RWPE1 (cell line): ENCODE measurements at regions not wholly inside any gene's neighbourhood (a gene's known extent, or its start where the extent isn't known, plus 50 kb on each side); places are given as distances from the start of the nearest gene placed in this dataset.

Source experiments
- CTCF ChIA-PET: fragments of 350-600 bp; sonication (Branson Sonifier 250); formaldehyde crosslinking; extraction: SDS; loops from one replicate; lab custom pipeline; 2021; lab: Yijun Ruan, JAX
- POLR2A ChIA-PET: fragments of 400-600 bp; formaldehyde crosslinking; extraction: SDS; loops from one replicate; lab custom pipeline; 2020; ENCODE audit warnings: antibody characterized with exemption; ENCODE audit not compliant: low non-redundant PET; lab: Yijun Ruan, JAX
- DNase-seq: peaks from one replicate; pipeline ENCODE4 v3.0.0; 2012; ENCODE audit warnings: low spot score
- H3K27ac ChIP-seq: fragments of 450-650 bp; 2 replicates; pipeline ENCODE4 v1.5.1; 2017
- CTCF ChIP-seq: fragments of 450-650 bp; conservative IDR thresholded peaks from 2 replicates; pipeline ENCODE4 v1.5.1; 2017; ENCODE audit warnings: low read depth, mild to moderate bottlenecking

DNA sequence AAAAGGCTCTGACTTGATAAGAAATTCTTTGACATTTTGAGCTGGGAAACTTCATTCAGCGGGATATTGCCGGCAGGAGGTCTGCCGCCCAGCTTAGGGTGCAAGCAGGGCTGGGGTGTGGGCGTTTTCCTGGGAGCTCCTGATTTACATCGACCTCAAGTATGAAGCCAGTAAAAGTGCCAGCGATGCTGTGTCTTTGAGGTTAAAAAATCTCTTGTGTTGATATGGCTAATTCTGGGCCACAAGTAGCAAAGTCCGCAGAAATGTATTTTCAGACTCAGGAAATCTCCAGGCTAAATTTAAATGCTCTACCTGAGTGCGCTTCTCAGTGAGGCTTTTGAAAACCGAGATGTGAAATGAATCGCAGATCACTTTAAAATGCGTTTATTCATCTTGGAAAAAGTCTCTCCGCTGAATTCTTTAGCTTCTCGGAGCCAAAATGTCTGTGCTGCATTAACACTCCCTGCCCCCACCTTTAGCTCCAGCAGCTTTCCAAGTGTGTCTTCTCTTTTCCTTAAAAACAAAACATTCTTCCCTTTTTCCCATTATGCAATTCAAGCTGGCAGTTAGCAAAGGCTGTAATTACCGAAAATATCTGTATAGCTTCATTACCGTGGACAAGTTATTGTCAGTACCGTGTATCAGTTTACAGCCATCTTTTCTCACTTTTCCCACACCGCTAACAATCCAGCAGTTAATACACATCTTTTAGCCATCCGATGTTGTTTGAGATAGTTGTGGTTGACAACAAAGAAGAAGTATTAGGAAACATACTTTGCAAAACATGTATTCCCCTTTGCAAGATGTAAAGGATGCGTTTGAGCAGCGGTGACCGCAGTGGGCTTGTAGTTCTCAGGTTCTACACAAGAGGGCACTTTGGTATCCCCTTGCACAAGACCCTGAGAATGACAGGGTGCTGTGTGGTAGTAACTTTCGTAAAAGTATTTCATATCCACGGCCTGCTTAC is 136.0 kb upstream of the STX18 start:
- no peak for TF ChIP-seq CTCF
- ChIA-PET POLR2A (no interaction called here), CTCF (interaction anchor here (0.7 kb wide), 1 partner anchor 43 kb away, joined by 5 read pairs; no protein-coding TSS in a partner anchor)
- H3K27ac ChIP-seq = no peak overlapping the region
- DNase-seq = no peak

GRCh38 chr4:4675641-4676040 is 133.8 kb upstream of the STX18 start:
- CTCF ChIA-PET = interaction anchor here (0.6 kb wide), 2 partner anchors 167 to 725 kb away, joined by 3 read pairs; no protein-coding TSS in a partner anchor
- TF ChIP-seq CTCF = no peak
- DNase-seq = no peak
- POLR2A ChIA-PET = no interaction called here
- H3K27ac ChIP-seq = no peak overlapping the region

DNA sequence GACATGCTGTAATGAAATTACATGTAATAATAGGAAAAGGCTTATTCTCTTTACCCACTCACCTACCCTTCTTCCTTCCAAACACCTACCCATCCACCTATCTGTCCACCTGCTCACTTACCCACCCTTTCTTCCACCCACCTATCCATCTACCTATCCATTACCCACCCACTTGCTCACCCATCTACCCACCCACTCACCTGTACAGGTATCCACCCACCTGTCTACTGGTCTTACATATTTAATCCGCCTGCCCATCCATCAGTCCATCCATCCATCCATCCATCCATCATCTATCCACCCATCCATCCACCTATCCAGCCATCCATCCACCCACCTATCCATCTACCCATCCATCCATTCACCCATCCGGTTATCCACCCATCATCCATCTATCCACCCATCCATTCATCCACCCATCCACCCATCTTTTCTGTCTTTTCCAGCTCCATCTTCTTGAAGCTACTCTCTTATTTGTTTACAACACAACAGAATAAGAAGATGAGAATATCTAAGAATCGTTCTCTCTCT is 133.3 kb upstream of the STX18 start:
- ChIA-PET POLR2A (no interaction called here), CTCF (interaction anchor here (0.6 kb wide), 2 partner anchors 167 to 725 kb away, joined by 3 read pairs; no protein-coding TSS in a partner anchor)
- H3K27ac ChIP-seq = no peak overlapping the region
- DNase-seq = no peak
- no peak for TF ChIP-seq CTCF

GRCh38 chr4:4673070-4673469 is 131.2 kb upstream of the STX18 start:
- CTCF ChIA-PET = interaction anchor here (0.6 kb wide), 1 partner anchor 28 kb away, joined by 5 read pairs; no protein-coding TSS in a partner anchor
- POLR2A ChIA-PET = no interaction called here
- H3K27ac ChIP-seq = no peak overlapping the region

DNA sequence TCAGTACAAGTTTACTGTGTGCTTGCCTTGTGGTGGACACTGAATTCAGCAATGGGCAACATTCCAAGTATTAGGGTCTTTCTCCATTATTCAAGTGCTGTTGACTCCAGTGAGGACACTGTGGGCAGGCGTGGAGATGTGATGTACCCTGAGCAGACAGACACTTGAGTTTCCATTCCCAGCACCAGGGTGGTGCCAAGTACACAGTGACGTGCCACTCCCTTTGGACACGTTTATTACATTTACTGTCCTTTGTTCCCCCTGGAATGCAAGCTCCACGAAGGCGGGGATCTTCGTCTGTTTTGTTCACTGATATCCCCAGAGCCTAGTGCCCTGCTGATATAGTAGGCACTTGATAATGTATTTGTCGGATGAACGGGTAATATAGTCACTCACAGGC is 130.6 kb upstream of the STX18 start:
- ChIA-PET POLR2A (no interaction called here), CTCF (no interaction called here)
- H3K27ac ChIP-seq = no peak overlapping the region
- no peak for TF ChIP-seq CTCF
- DNase-seq = no peak

More at GRCh38 chr4:4673070-4673469, 131.2 kb upstream of the STX18 start:
- TF ChIP-seq CTCF = no peak
- peak; percentile 79 for DNase-seq

GRCh38 chr4:4671774-4672349 is 130.0 kb upstream of the STX18 start:
- no peak overlapping the region for H3K27ac ChIP-seq
- POLR2A ChIA-PET = no interaction called here
- DNase-seq = no peak
- no peak for TF ChIP-seq CTCF
- CTCF ChIA-PET = no interaction called here
